Keratinocyte (primary cell): ENCODE measurements at regions not wholly inside any gene's neighbourhood (a gene's known extent, or its start where the extent isn't known, plus 50 kb on each side); places are given as distances from the start of the nearest gene placed in this dataset.

ENCODE experiments used
- DNase-seq: peaks from one replicate; pipeline ENCODE4 v3.0.0-alpha.2; 2011; ENCODE audit warnings: low read depth, missing footprints, low spot score
- FAIRE-seq: peaks from 2 replicates; lab custom pipeline; 2011; peaks lifted over from hg19 to GRCh38; lab: Jason Lieb, UNC
- H2AFZ ChIP-seq: 2 replicates; pipeline ENCODE4 v1.6.0; 2012; ENCODE audit warnings: low read length, control low read depth, inconsistent platforms; ENCODE audit not compliant: control insufficient read depth
- H3K27ac ChIP-seq: 2 replicates; pipeline ENCODE4 v1.5.1; 2011; ENCODE audit warnings: low read length; ENCODE audit not compliant: control insufficient read depth, insufficient read depth
- H3K27me3 ChIP-seq: 3 replicates; pipeline ENCODE4 v1.6.0; 2011; ENCODE audit warnings: low read length; ENCODE audit not compliant: control insufficient read depth, insufficient read depth; ENCODE audit errors: extremely low read depth
- H3K36me3 ChIP-seq, 2 experiments: 2 replicates in 1 of 2; 3 replicates in 1 of 2; pipeline ENCODE4 v1.5.1; 2011; ENCODE audit warnings: low read length in 2 of 2, mild to moderate bottlenecking in 1 of 2; ENCODE audit not compliant: control insufficient read depth in 2 of 2, insufficient read depth in 2 of 2; ENCODE audit errors: extremely low read depth in 1 of 2
- H3K4me1 ChIP-seq: 3 replicates; pipeline ENCODE4 v1.5.1; 2011; ENCODE audit warnings: low read length; ENCODE audit not compliant: control insufficient read depth, insufficient read depth; ENCODE audit errors: extremely low read depth
- H3K4me2 ChIP-seq: 3 replicates; pipeline ENCODE4 v1.6.0; 2011; ENCODE audit warnings: low read depth, low read length; ENCODE audit not compliant: control insufficient read depth, insufficient read depth; ENCODE audit errors: extremely low read depth
- H3K4me3 ChIP-seq, 3 experiments: fragments of 200-600 bp in 1 of 3; sonication (generic) in 1 of 3; 2 replicates in 2 of 3; 3 replicates in 1 of 3; pipeline ENCODE4 v1.5.1; 2011 to 2016; ENCODE audit warnings: low read length in 3 of 3, mild to moderate bottlenecking in 3 of 3, control low read depth in 2 of 3, inconsistent platforms in 1 of 3, low read depth in 1 of 3, mixed read lengths in 1 of 3, mixed run types in 1 of 3, moderate library complexity in 1 of 3; ENCODE audit not compliant: control insufficient read depth in 2 of 3, insufficient read depth in 2 of 3; ENCODE audit errors: extremely low read depth in 1 of 3
- H3K79me2 ChIP-seq: 2 replicates; pipeline ENCODE4 v1.6.0; 2012; ENCODE audit warnings: low read length; ENCODE audit not compliant: control insufficient read depth, insufficient read depth
- H3K9ac ChIP-seq: 3 replicates; pipeline ENCODE4 v1.6.0; 2011; ENCODE audit warnings: low read length; ENCODE audit not compliant: control insufficient read depth, insufficient read depth; ENCODE audit errors: extremely low read depth
- H3K9me1 ChIP-seq: 3 replicates; pipeline ENCODE4 v1.6.0; 2011; ENCODE audit warnings: low read length; ENCODE audit not compliant: control insufficient read depth, insufficient read depth; ENCODE audit errors: extremely low read depth
- H3K9me3 ChIP-seq: 2 replicates; pipeline ENCODE4 v1.5.1; 2012; ENCODE audit warnings: low read depth, low read length; ENCODE audit not compliant: control insufficient read depth
- H4K20me1 ChIP-seq: 3 replicates; pipeline ENCODE4 v1.6.0; 2011; ENCODE audit warnings: low read length; ENCODE audit not compliant: control insufficient read depth, insufficient read depth; ENCODE audit errors: extremely low read depth
- CTCF ChIP-seq, 3 experiments: IDR thresholded peaks in 1 of 3; conservative IDR thresholded peaks in 1 of 3; optimal IDR thresholded peaks in 1 of 3; 2 replicates in 2 of 3; 3 replicates in 1 of 3; pipeline versions ENCODE3 to v1.5.1; 2011; ENCODE audit warnings: low read length in 3 of 3, mild to moderate bottlenecking in 3 of 3, moderate library complexity in 2 of 3, control low read depth in 1 of 3, inconsistent platforms in 1 of 3; ENCODE audit not compliant: insufficient read depth in 2 of 3; ENCODE audit errors: extremely low read depth in 1 of 3
- EZH2 ChIP-seq: IDR thresholded peaks from one replicate; pipeline ENCODE4 v1.6.1; 2012; ENCODE audit warnings: inconsistent platforms, mild to moderate bottlenecking, low read length, moderate library complexity
- dilution Hi-C: fragments of 300-500 bp; cut with MboI; formaldehyde crosslinking; loops from one replicate; pipeline ENCODE4 v1.7.0; 2020; ENCODE audit warnings: low sequenced_read_pairs; ENCODE audit not compliant: extremely low pct_ligation_motif_present

GRCh38 chr4:19823781-19824180, 427.9 kb upstream of the SLIT2 start:
- no peak overlapping the region for H3K27ac ChIP-seq
- no peaks in the 10 kb centered on the region for H3K27me3 ChIP-seq
- FAIRE-seq (no peak), DNase-seq (no peak)
- no peaks in the 10 kb centered on the region for H3K36me3 ChIP-seq
- dilution Hi-C loops = no loop called here
- no peak overlapping the region for H3K4me3 ChIP-seq
- H2AFZ ChIP-seq = no peak overlapping the region
- no peaks in the 10 kb centered on the region for H4K20me1 ChIP-seq
- TF ChIP-seq CTCF (optimal IDR thresholded peaks at IDR 0.05 in 1 of 3, IDR thresholded peaks at IDR 0.05 in 1 of 3, conservative IDR thresholded peaks at IDR 0.05 in 1 of 3; ENCODE audit: extremely low read depth in 1 of 3, insufficient read depth in 2 of 3, low read length in 3 of 3) = no peak
- no peaks in the 10 kb centered on the region for H3K79me2 ChIP-seq
- no peaks in the 10 kb centered on the region for H3K9me3 ChIP-seq
- no peak overlapping the region for H3K9ac ChIP-seq
- H3K9me1 ChIP-seq = no peaks in the 10 kb centered on the region
- no peak overlapping the region for H3K4me2 ChIP-seq
- H3K4me1 ChIP-seq = no peaks in the 10 kb centered on the region

- no peaks in the 10 kb centered on the region for H3K27me3 ChIP-seq
- FAIRE-seq = no peak
- no peak overlapping the region for H3K4me2 ChIP-seq
- no peaks in the 10 kb centered on the region for H3K9me1 ChIP-seq
- H3K9me3 ChIP-seq = no peaks in the 10 kb centered on the region
- TF ChIP-seq CTCF (optimal IDR thresholded peaks at IDR 0.05 in 1 of 3, IDR thresholded peaks at IDR 0.05 in 1 of 3, conservative IDR thresholded peaks at IDR 0.05 in 1 of 3; ENCODE audit: extremely low read depth in 1 of 3, insufficient read depth in 2 of 3, low read length in 3 of 3) (no peak), EZH2 (no peak)
- dilution Hi-C loops = no loop called here
- DNase-seq = no peak
- H3K9ac ChIP-seq = no peak overlapping the region
- H3K4me1 ChIP-seq = no peaks in the 10 kb centered on the region
- H4K20me1 ChIP-seq = no peaks in the 10 kb centered on the region
- H3K79me2 ChIP-seq = no peaks in the 10 kb centered on the region
- no peak overlapping the region for H2AFZ ChIP-seq
- H3K27ac ChIP-seq = no peak overlapping the region
- no peaks in the 10 kb centered on the region for H3K36me3 ChIP-seq
- H3K4me3 ChIP-seq = no peak overlapping the region
Measured at GRCh38 chr4:19819737-19820136, 432.0 kb upstream of the SLIT2 start.
